HG02759 (cell line): ENCODE measurements at regions not wholly inside any gene's neighbourhood (a gene's known extent, or its start where the extent isn't known, plus 50 kb on each side); places are given as distances from the start of the nearest gene placed in this dataset.
A peak's percentile ranks its signal among the peaks of the same experiment; 100 is the strongest.
"Not testable (repeated sequence)": the region's sequence is repeated elsewhere in the genome, so short reads cannot be mapped to it uniquely, and the experiment has no call there.

ENCODE experiments used
- ATAC-seq: cut with Tn5 transposase; IDR thresholded peaks from one replicate; pipeline ENCODE4 v1.9.1; 2021; ENCODE audit warnings: mild to moderate bottlenecking, moderate library complexity; ENCODE audit not compliant: unreplicated experiment

- ATAC-seq = not testable (repeated sequence)
Measured at GRCh38 chrX:35221391-35221790, 278.8 kb downstream of the FAM47B start.

- ATAC-seq = no peak
Measured at GRCh38 chrX:35244088-35244741, 301.6 kb downstream of the FAM47B start.

- no peak for ATAC-seq
Measured at GRCh38 chrX:35244796-35245508, 302.4 kb downstream of the FAM47B start.

DNA sequence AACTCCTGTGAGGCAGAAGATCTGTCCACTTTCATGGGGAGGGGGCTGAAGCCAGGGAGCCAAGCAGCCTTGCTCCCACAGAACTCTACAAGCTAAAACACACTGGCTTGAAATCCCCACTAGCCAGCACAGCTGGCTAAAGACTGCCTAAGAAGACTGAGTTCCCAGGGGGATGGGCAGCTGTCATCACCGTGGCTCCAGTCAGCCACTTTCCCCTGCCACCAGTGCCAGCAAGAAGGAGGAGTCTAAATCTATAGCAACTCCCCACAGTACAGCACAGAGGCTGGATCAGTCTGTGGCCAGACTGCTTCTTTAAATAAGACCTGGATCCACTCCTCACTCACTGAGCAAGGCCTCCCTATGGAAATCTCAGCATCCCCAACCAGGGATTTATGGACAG lies 308.6 kb downstream of the FAM47B start:
- ATAC-seq = no peak

- ATAC-seq = no peak
Measured at GRCh38 chrX:35276115-35276514, 333.5 kb downstream of the FAM47B start.

DNA sequence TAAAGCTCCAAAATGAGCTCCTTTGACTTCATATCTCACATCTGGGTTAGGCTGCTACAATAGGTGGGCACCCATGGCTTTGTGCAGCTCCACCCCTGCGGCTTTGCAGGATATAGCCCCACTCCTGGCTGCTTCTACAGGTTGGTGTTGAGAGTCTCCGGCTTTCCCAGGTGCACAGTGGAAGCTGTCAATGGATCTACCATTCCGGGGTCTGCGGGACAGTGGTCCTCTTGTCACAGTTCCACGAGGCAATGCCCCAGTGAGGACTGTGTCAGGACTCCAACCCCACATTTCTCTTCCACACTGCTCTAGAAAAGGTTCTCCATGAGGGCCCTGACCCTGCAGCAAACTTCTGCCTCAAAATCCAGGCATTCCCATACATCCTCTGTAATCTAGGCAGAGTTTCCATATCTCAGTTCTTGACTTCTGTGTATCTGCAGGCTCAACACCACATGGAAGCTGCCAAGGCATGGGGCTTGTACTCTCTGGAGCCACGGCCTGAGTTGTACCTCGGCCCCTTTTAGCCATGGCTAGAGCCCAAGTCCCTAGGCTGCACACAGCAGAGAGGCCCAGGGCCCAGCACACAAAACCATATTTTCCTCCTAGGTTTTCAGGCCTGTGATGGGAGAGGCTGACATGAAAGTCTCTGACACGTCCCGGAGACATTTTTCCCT lies 342.8 kb downstream of the FAM47B start:
- ATAC-seq = no peak

DNA sequence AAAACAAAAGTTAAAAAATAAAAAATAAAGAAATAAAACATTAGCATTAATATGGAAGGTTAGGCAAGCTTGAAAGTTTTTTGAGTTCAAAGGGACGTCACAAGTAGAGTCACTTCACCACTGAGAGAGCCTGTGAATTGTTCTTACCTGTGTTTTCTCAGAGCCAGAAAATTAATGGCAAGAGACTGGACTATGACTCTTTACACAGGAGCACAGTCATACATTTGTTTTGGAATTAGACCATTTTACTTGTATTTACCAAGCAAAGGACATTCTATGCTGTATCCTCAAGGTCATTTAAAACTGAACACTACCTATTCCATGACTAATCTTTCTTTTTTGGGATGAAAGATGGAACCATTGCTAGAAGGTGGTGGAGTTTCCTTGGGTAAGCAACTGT lies 346.1 kb downstream of the FAM47B start:
- no peak for ATAC-seq

DNA sequence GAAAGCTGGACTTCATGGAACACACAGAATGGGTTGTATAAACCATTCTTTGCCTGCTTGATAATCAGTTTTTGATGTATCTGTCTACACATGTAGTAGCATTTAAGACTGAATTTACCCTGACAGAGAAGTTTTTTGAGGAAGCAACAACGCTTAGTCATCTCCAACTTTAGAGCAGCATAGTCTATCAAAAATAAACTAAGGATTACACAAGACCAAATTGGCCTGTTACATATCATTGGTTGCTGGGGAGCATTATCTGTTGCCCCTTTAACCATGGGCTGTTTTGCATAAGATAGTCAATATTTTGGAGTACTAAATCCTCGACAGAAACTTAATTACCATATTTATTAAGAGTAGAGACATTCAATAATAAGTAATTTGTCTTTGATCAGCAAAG lies 347.4 kb downstream of the FAM47B start:
- ATAC-seq = no peak

GRCh38 chrX:35291013-35291412 lies 348.4 kb downstream of the FAM47B start:
- ATAC-seq = no peak

GRCh38 chrX:35292522-35292921 lies 349.9 kb downstream of the FAM47B start:
- no peak for ATAC-seq

- ATAC-seq = not testable (repeated sequence)
Measured at GRCh38 chrX:35305037-35305436, 362.4 kb downstream of the FAM47B start.

- no peak for ATAC-seq
Measured at GRCh38 chrX:35339796-35340195, 397.2 kb downstream of the FAM47B start.

DNA sequence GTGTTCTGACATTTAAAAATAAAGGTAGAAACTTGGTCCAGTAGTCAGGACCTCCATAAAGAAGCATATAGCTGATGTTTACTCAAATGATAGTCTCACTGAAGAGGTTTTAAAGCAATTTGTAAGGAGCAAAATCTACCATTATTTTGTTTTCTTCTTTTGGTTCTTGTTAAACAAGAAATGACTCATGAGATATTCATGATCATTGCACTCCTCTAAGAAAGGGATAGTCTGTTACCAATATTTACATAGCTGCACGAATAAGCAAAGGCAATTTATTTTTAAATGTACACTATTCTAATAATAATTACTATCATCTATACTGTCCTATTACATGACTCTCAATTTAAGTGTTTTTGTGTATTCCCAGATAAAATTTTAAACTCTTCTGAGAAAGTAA lies 397.9 kb downstream of the FAM47B start:
- no peak for ATAC-seq

GRCh38 chrX:35351212-35351611 lies 408.6 kb downstream of the FAM47B start:
- no peak for ATAC-seq

GRCh38 chrX:35351795-35352483 lies 409.3 kb downstream of the FAM47B start:
- ATAC-seq = no peak

DNA sequence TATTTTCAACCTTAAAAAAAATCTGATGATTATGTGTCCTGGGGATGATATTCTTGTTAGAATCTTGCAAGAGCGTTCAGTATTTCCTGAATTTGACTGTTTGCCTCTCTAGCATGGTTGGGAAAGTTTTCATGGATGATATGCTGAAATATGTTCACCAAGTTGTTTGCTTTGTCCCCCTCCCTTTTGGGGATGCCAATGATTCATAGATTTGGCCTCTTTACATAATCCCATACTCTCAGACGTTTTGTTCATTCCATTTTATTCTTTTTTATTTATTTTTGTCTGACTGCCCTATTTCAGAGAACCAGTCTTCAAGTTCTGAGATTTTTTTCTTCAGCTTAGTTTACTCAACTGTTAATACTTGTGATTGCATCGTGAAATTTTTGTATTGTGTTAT lies 415.1 kb downstream of the FAM47B start:
- ATAC-seq = no peak

DNA sequence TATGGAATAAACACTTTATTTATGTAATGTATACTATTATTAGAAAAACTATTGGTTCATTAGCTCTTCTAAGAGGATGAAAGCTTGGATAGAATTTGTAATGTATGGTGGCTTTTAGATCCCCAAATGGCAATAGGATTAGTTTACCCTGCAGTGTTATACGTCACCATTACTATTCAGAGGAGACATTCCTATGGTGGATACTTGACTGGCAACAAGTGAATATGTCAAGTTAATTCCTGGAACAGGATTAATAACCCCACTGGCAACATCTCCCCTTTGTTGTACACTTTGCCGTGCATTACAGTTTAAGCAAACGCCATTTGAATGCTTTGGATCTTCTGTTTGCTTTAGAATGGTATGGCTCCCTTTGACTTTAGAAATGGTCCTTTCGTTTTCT lies 420.3 kb downstream of the FAM47B start:
- ATAC-seq = no peak

GRCh38 chrX:35374116-35374515 lies 424.0 kb upstream of the MAGEB16 start:
- no peak for ATAC-seq

DNA sequence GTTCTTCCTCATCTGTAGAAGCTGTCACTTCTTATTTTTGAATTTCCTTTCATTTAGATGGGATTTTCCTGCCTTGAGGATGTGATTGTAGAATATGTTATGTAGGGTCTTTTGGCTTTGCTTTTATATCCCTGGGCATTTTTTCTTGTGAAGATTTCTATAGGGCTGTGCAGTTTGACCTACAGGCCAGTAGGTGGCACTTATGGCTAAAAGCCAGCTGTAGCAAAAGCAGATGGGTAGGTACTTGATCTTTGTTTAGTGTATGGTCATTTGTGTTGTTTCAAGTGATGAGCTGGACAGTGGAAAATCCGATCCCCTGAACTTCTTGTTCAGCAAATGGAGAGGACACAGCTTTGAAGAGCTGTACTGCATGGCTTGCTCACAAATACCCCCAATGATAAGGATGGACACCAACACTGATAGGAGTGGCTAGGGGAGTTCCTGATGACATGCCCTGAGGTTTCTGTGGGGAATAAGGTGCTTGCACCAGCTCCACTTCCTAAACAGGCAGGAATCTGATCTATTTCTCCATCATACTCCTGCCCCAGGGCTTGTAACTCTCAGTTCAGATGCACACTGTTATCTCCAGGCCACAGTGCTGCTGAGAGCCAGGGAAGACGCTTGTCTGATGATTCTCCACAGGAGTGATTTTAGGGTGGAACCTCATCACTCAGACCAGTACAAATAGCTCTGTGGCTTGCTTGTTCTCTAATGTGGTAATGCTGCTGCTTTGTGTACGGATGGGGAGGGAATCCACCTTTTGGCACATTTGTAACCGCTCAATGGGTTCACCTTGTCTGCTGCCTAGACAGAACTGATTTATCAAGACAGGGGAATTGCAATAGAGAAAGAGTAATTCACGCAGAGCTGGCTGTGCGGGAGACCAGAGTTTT lies 417.1 kb upstream of the MAGEB16 start:
- peak; percentile 87 for ATAC-seq

GRCh38 chrX:35381709-35382108 lies 416.4 kb upstream of the MAGEB16 start:
- not testable (repeated sequence) for ATAC-seq

DNA sequence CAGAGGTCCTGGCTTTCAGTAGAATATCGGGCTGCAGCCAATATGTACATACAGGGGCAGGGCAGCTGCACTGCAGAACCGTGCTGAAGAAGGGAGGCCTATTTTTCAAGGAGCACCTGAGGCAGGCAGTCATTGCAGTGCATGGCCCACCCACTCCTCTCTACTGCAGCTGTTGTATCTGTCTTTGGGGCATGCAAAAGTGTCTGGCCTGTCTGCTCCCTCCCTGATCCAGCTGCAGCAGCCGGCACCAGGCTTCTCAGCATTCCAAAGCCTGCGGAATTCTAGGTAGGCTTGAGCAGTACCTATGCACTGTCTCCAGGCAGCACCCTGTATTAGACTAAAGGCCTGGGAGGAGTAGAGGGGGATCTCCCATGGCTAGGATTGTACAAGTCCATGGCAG lies 415.2 kb upstream of the MAGEB16 start:
- no peak for ATAC-seq
